HepG2 (cell line): ENCODE measurements at regions not wholly inside any gene's neighbourhood (a gene's known extent, or its start where the extent isn't known, plus 50 kb on each side); places are given as distances from the start of the nearest gene placed in this dataset.

Experiments
- ATAC-seq: fragments of 200-7000 bp; cut with Tn5 transposase; 3 replicates; pipeline ENCODE4 v1.9.1; 2020; ENCODE audit warnings: mild to moderate bottlenecking, moderate library complexity
- BruUV-seq: library from RNA; stranded (reverse); fragments of 400-500 nt; replicated peaks from 2 replicates; lab custom pipeline; 2021; lab: Mats Ljungman, UMichigan
- CTCF ChIA-PET: fragments of 300-600 bp; formaldehyde crosslinking; extraction: SDS; loops from one replicate; lab custom pipeline; 2021; ENCODE audit warnings: low total read pairs, inconsistent platforms, low intra/inter-chr PET ratio; lab: Yijun Ruan, JAX
- POLR2A ChIA-PET: fragments of 350-600 bp; sonication (Branson Sonifier 250); formaldehyde crosslinking; loops from one replicate; lab custom pipeline; 2020; ENCODE audit warnings: antibody characterized with exemption, inconsistent platforms; lab: Yijun Ruan, JAX
- DNase-seq: peaks from one replicate; pipeline ENCODE4 v3.0.0-alpha.2; 2015; ENCODE audit warnings: low spot score
- FAIRE-seq: peaks from 3 replicates; lab custom pipeline; 2011; peaks lifted over from hg19 to GRCh38; lab: Jason Lieb, UNC
- H2AFZ ChIP-seq: one replicate; pipeline ENCODE4 v1.6.1; 2011; ENCODE audit warnings: low read length, inconsistent platforms
- H3K27ac ChIP-seq: fragments of 300-600 bp; 3 replicates; pipeline ENCODE4 v1.8.0; 2011; ENCODE audit warnings: mixed run types, mild to moderate bottlenecking, mixed read lengths, low read length, inconsistent platforms; ENCODE audit not compliant: insufficient read depth; ENCODE audit errors: extremely low read length
- H3K27me3 ChIP-seq, 2 experiments: fragments of 200-600 bp in 1 of 2; 2 replicates in 1 of 2; 3 replicates in 1 of 2; pipeline versions ENCODE4 v1.6.0 to v1.8.0; 2011; ENCODE audit warnings: low read length in 2 of 2, mild to moderate bottlenecking in 2 of 2, moderate library complexity in 2 of 2, inconsistent platforms in 1 of 2; ENCODE audit not compliant: insufficient read depth in 2 of 2, control insufficient read depth in 1 of 2
- H3K36me3 ChIP-seq, 2 experiments: fragments of 200-600 bp in 1 of 2; replicated peaks in 1 of 2; 2 replicates in 1 of 2; 3 replicates in 1 of 2; pipeline versions ENCODE4 v1.5.1 to v1.8.0; 2011; ENCODE audit warnings: low read length in 2 of 2, inconsistent platforms in 1 of 2; ENCODE audit not compliant: insufficient read depth in 2 of 2, control insufficient read depth in 1 of 2
- H3K4me1 ChIP-seq: 2 replicates; pipeline ENCODE4 v1.5.1; 2012; ENCODE audit warnings: low read length, inconsistent platforms; ENCODE audit not compliant: insufficient read depth
- H3K4me2 ChIP-seq: 2 replicates; pipeline ENCODE4 v1.6.0; 2011; ENCODE audit warnings: low read depth, low read length, inconsistent platforms
- H3K4me3 ChIP-seq, 3 experiments: fragments of 200-600 bp in 1 of 3; sonication (generic), shearing (Covaris generic) in 1 of 3; replicated peaks in 1 of 3; 2 replicates each; pipeline ENCODE4 v1.5.1; 2011 to 2016; ENCODE audit warnings: low read length in 3 of 3, inconsistent platforms in 2 of 3, low read depth in 2 of 3, mild to moderate bottlenecking in 2 of 3, control low read depth in 1 of 3, mixed read lengths in 1 of 3; ENCODE audit not compliant: insufficient read depth in 1 of 3
- H3K79me2 ChIP-seq: one replicate; pipeline ENCODE4 v1.6.1; 2011; ENCODE audit warnings: low read length, inconsistent platforms; ENCODE audit not compliant: insufficient read depth
- H3K9ac ChIP-seq: 2 replicates; pipeline ENCODE4 v1.6.0; 2011; ENCODE audit warnings: mild to moderate bottlenecking, low read depth, low read length, inconsistent platforms; ENCODE audit not compliant: insufficient read depth
- H3K9me3 ChIP-seq: 2 replicates; pipeline ENCODE4 v1.5.1; 2012; ENCODE audit warnings: mild to moderate bottlenecking, low read length
- H4K20me1 ChIP-seq: 2 replicates; pipeline ENCODE4 v1.6.0; 2011; ENCODE audit warnings: inconsistent platforms, mild to moderate bottlenecking, low read length, moderate library complexity; ENCODE audit not compliant: insufficient read depth
- ARHGAP35 ChIP-seq: sonication (generic); formaldehyde crosslinking; IDR thresholded peaks from 2 replicates; pipeline ENCODE4 v1.9.0; 2022; ENCODE audit warnings: mild to moderate bottlenecking, inconsistent platforms, moderate library complexity, missing genetic modification reagents, borderline replicate concordance
- CCAR2 ChIP-seq: fragments of 200-400 bp; formaldehyde crosslinking; optimal IDR thresholded peaks from 2 replicates; pipeline ENCODE3; 2018; ENCODE audit warnings: low read depth, mild to moderate bottlenecking, low read length, moderate library complexity
- KDM4B ChIP-seq: sonication (generic); formaldehyde crosslinking; IDR thresholded peaks from 2 replicates; pipeline ENCODE4 v1.4.0; 2020; ENCODE audit warnings: missing genetic modification reagents
- MED8 ChIP-seq: sonication (generic); formaldehyde crosslinking; IDR thresholded peaks from 2 replicates; pipeline ENCODE4 v1.8.1; 2023; ENCODE audit warnings: mild to moderate bottlenecking, missing genetic modification reagents; ENCODE audit not compliant: insufficient replicate concordance
- SRF ChIP-seq: IDR thresholded peaks from 2 replicates; pipeline ENCODE4 v1.6.1; 2011; ENCODE audit warnings: mild to moderate bottlenecking, low read depth, low read length, moderate library complexity
- TSC22D2 ChIP-seq: sonication (generic); formaldehyde crosslinking; IDR thresholded peaks from 2 replicates; pipeline ENCODE4 v1.5.1; 2020; ENCODE audit warnings: missing genetic modification reagents, mild to moderate bottlenecking, borderline replicate concordance
- ZNF7 ChIP-seq: IDR thresholded peaks from 2 replicates; pipeline ENCODE4 v1.6.1; 2016; ENCODE audit warnings: missing biosample characterization, missing genetic modification reagents
- ZNF777 ChIP-seq: sonication (generic); formaldehyde crosslinking; IDR thresholded peaks from 2 replicates; pipeline ENCODE4 v1.4.0; 2020; ENCODE audit warnings: missing genetic modification reagents
- WGBS: methylation state at CpG from one replicate; pipeline ENCODE4 v1.1.6; 2017; ENCODE audit warnings: low lambda C conversion rate; 5-methylcytosine and 5-hydroxymethylcytosine counted together
- in situ Hi-C: cut with HindIII; loops from 2 replicates; pipeline ENCODE4 v1.10.0; 2017; ENCODE audit warnings: low pct_unique_long_range_greater_than_20kb; ENCODE audit not compliant: extremely low pct_ligation_motif_present
- intact Hi-C: fragments of 100-400 bp; cut with micrococcal nuclease; formaldehyde crosslinking; loops from one replicate; pipeline ENCODE4 v1.10.0; 2022; ENCODE audit not compliant: unreplicated experiment
- TF ChIP-seq, protein P1 (sequence below): sonication (generic); formaldehyde crosslinking; conservative IDR thresholded peaks from 2 replicates; pipeline ENCODE4 v1.4.0; 2020; ENCODE audit warnings: mild to moderate bottlenecking, missing genetic modification reagents, moderate library complexity
- TF ChIP-seq, protein P2 (sequence below): sonication (generic); formaldehyde crosslinking; IDR thresholded peaks from 2 replicates; pipeline ENCODE4 v1.4.0; 2020; ENCODE audit warnings: missing genetic modification reagents, low read depth, mild to moderate bottlenecking, borderline replicate concordance
- TF ChIP-seq, protein P3 (sequence below): IDR thresholded peaks from 2 replicates; pipeline ENCODE4 v1.6.1; 2016

DNA sequence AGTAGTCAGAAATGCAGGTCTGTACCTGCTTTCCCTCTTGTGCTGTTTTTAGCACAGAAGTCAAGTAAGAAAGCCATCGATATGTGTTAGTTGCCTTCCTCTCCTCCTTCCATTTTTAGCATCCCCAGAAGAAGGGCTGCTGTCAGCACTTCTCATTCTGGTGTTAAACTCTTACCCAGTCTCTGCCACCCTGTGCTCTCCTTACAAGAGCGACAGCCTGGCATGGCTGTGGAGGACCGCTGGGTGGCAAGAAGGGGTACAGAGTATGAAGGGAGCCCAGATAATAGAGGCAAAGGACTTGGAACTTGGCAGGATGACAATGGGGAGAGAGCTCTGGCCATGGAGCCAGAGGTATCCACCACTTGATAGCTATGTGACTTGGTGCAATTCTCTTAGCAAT lies 103.5 kb downstream of the RPS24 start:
- Histone ChIP-seq H3K36me3 (no peaks in the 10 kb centered on the region), H3K4me1 (peaks cover 7% of the 10 kb centered on the region; the same call in 1 of the 2 replicates), H3K4me2 (no peak overlapping the region), H3K27ac (no peak overlapping the region), H3K79me2 (no peaks in the 10 kb centered on the region), H3K9me3 (no peaks in the 10 kb centered on the region), H3K27me3 (no peaks in the 10 kb centered on the region), H2AFZ (no peak overlapping the region), H4K20me1 (no peaks in the 10 kb centered on the region), H3K9ac (no peak overlapping the region), H3K4me3 (no peak overlapping the region)
- TF ChIP-seq, protein P1, sequence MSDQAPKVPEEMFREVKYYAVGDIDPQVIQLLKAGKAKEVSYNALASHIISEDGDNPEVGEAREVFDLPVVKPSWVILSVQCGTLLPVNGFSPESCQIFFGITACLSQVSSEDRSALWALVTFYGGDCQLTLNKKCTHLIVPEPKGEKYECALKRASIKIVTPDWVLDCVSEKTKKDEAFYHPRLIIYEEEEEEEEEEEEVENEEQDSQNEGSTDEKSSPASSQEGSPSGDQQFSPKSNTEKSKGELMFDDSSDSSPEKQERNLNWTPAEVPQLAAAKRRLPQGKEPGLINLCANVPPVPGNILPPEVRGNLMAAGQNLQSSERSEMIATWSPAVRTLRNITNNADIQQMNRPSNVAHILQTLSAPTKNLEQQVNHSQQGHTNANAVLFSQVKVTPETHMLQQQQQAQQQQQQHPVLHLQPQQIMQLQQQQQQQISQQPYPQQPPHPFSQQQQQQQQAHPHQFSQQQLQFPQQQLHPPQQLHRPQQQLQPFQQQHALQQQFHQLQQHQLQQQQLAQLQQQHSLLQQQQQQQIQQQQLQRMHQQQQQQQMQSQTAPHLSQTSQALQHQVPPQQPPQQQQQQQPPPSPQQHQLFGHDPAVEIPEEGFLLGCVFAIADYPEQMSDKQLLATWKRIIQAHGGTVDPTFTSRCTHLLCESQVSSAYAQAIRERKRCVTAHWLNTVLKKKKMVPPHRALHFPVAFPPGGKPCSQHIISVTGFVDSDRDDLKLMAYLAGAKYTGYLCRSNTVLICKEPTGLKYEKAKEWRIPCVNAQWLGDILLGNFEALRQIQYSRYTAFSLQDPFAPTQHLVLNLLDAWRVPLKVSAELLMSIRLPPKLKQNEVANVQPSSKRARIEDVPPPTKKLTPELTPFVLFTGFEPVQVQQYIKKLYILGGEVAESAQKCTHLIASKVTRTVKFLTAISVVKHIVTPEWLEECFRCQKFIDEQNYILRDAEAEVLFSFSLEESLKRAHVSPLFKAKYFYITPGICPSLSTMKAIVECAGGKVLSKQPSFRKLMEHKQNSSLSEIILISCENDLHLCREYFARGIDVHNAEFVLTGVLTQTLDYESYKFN (CRISPR knock-in tag) = no peak
- no peak for TF ChIP-seq ARHGAP35 (CRISPR knock-in tag)
- no peak for TF ChIP-seq CCAR2
- TF ChIP-seq, protein P2, sequence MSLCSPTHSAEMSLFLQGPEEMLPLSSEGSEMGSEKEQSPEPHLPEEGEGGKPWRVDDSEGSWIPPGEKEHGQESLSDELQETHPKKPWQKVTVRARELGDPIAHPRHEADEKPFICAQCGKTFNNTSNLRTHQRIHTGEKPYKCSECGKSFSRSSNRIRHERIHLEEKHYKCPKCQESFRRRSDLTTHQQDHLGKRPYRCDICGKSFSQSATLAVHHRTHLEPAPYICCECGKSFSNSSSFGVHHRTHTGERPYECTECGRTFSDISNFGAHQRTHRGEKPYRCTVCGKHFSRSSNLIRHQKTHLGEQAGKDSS (CRISPR knock-in tag) = no peak
- no peak for TF ChIP-seq SRF
- no peak for TF ChIP-seq TSC22D2
- TF ChIP-seq, protein P3, sequence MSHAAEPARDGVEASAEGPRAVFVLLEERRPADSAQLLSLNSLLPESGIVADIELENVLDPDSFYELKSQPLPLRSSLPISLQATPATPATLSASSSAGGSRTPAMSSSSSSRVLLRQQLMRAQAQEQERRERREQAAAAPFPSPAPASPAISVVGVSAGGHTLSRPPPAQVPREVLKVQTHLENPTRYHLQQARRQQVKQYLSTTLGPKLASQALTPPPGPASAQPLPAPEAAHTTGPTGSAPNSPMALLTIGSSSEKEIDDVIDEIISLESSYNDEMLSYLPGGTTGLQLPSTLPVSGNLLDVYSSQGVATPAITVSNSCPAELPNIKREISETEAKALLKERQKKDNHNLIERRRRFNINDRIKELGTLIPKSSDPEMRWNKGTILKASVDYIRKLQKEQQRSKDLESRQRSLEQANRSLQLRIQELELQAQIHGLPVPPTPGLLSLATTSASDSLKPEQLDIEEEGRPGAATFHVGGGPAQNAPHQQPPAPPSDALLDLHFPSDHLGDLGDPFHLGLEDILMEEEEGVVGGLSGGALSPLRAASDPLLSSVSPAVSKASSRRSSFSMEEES = no peak
- no peak for TF ChIP-seq ZNF777 (CRISPR knock-in tag)
- TF ChIP-seq MED8 (CRISPR knock-in tag) = no peak
- no peak for TF ChIP-seq ZNF7
- TF ChIP-seq KDM4B (CRISPR knock-in tag) = no peak
- ATAC-seq = no peak
- BruUV-seq = no TSS peak
- FAIRE-seq = no peak
- CTCF ChIA-PET = no interaction called here
- 51% methylated on average over 3 of the region's 3 CpGs for WGBS
- intact Hi-C loops (no loop called here), in situ Hi-C loops (no loop called here)
- no peak for DNase-seq
- POLR2A ChIA-PET = no interaction called here
